TTC549 (cell line): ENCODE measurements at regions not wholly inside any gene's neighbourhood (a gene's known extent, or its start where the extent isn't known, plus 50 kb on each side); places are given as distances from the start of the nearest gene placed in this dataset.

Experiments
- FAIRE-seq: peaks from 2 replicates; lab custom pipeline; 2012; peaks lifted over from hg19 to GRCh38; lab: Jason Lieb, UNC

DNA sequence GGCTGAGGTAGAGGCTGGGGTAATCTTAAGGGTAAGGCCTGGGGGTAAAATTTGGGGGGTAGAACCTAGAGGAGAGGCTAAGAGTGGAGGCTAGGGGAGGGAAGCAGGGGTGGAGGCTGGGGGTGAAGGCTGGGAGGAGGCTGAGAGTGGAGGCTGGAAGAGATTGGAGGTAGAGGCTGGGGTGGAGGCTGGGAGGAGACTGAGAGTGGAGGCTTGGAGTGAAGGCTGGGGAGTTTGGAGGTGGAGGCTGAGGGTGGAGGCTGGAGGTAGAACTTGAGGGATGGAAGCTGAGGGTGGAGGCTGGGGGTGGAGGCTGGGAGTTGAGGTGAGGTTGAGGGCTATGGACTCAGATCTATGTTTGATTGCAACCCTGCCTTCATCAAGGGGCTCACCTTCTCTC lies 333.6 kb downstream of the C16orf95 start:
- no peak for FAIRE-seq

DNA sequence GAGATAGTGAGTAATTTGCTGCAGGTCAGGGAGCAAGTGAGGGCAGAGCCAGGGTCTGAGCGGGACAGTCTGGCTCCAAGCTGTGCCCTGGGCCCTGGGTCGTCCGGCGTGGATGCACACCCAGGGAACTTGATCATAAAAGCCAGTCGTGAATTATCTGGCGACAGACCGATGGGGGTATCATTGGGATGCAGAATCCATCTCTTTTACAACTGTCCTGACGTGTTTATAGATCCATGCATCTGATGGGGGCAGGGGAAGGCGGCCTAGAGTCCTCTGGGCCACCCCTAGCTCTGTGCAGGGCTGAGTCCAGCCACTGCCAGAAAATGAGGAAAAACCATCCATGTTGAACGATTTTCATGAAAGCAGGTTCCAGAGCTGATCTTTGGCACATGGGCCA lies 332.8 kb downstream of the C16orf95 start:
- no peak for FAIRE-seq

DNA sequence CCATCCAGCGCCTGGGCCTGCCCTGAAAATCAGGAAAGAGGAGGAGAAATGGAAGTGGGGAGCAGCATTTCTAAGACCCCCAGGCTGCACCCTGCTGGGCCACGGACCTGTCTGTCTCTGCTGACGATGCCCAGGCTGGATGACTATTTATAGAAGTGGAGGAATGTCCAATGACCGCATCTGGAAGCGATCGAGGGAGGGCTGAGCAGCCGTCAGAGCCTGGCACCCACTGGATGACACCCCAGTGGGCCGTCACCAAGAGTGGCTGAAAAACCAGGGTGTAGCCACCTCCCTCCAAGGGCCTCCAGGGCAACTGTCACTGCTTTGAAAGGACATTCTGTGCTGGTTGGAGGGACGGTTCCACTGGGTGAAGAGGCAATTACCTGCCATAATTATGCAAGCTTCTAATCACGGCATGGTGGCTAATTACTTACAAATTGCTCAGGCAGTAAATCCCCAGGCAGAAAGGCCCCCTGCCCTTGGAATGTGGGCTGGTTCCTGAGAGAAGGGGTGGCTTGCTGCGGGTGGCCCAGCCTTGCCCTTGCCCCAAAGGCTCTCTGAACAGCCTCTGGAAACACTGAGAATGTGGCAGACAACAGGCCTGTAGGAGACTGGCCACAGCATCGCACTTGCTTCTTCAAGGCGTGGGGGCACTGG lies 332.1 kb downstream of the C16orf95 start:
- FAIRE-seq: no peak

DNA sequence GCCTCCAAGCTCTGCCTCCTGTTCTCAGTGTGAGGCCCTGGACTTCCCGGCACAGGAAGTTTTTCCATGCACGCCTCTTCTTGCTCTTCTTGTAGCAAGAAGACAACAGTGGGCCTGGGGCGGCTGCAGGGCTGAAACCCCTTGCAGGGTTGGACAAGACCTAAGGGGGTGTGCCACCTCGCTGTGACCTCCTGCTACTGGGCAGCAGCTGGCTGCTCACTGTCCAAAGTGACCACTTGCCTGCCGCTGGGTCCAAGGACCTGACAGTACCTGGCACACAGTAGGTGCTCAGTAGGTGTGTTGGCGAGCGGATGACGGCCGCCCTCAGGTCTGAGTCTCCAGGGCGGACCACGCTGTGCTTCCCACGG lies 331.6 kb downstream of the C16orf95 start:
- no peak for FAIRE-seq

DNA sequence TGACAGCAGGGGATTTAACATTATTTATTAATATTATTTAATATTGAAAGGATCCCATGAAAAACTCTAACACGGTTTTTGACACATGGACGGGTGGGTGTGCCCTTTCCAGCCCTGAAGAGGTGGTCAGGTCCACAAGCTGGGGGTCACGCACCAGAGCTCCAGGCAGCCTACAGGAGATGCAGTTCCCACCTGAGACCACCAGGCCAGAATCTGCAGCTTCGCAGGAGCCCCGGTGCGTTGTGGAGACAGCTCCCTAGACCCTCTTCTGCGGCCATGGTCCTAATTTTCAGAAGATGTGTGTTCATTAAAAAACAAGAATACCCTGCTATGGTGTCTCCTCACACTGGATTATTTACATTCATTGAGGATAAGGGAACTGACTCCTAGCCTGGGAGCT lies 331.1 kb downstream of the C16orf95 start:
- no peak for FAIRE-seq

DNA sequence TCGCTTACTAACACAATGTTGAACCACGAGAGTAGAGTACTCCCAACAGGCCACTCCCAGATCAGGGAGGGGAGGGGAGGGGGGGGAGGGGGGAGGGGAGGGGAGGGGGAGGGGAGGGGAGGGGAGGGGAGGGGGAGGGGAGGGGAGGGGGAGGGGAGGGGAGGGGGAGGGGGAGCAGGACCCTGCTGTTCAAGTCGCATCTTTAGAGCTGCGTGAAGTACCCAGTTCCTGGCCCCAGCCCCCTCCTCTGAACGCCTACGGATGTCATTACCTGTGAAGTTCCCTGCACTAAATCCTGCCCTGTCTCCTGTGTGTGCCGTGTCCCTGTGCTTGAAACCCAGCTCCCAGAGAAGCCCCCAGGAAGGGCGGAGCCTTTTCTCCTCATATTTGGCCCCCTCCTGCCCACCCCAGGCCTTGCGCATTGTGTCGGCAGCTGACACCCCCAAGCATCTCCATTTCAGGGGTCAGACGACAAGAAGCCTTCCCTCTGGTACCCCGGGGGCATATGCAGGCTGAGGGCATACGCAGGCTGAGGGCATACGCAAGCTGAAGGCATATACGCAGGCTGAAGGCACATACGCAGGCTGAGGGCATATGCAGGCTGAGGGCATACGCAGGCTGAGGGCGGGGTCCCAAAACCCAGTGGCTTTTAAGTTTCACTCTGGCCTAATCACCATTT lies 330.2 kb downstream of the C16orf95 start:
- no peak for FAIRE-seq

DNA sequence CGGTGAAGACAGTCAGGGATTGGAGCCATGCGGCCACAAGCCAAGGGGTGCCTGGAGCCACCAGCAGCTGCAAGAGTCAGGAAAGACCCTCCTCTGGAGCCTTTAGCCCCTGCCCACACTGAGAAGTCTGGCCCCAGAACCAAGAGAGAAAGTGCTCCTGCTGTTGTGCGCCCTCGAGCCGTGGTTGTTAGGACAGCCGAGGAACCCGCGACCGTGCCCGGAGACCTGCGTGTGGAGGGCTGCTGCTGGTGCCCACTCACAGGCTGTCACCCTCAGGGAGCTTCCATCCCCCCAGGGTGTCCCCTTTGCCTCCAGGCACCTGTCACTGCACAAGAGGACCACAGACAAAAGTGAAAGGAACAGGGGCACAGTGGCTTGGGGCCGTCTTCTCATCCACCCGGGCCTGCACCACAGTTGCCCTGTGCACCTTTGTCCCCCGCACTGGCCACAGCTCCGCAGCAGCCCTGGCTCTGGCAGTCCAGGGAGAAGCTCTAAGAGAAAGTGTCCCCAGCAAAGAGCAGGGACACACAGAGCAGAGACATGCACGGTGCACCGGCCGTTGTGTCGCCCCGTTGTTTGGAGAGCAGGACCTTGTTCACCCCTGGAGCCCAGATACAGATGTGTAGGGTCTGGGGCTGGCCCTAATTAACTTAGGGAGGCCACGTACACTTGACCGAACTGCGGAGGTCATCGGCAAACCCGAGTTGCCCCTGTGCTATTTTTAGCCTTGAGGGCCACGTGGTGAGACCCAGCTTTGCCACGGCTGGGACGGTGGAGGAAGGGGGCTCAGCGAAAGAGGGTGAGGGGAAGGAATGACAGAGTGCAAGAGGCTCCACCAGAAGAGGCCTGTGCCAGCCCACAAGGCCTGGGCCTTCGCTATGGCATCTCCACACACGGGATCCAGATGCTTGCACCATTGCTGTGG lies 329.2 kb downstream of the C16orf95 start:
- FAIRE-seq: no peak

DNA sequence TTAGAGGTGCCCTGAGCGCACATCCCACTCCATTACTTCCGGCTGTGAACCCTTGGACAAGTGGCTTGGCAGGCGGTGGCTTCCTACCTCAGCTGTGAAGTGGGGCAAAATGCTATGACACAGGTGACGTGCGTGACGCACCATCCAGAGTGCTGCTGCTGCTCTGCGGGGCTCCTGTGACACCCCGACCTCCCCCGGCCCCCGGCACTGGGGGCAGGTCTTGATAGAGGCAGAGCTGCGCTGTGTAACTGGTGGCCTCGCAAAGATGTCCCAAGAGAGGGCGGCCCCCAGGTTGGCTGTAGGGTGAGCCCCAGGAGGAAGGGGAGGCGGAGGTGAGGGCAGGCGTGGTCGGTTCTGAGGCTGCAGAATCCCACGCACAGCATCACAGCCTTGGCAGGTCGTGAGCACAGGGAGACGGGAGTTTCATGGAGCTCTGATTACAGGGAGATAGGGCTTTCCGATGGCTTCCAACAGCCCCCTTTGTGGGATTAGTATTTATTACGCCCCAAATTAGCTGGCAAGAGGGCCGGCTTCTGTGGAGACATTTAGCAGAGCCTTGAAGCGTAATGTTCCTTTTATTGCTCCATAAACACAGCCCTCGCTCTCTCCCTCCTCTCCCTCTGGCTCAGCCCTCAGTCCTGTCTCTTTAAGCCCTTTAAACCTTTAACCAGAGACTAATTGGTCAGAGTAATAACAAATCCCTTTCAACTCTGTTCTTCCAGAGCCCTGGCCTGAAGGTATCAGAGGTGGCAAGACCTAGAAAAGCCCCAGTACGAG lies 328.1 kb downstream of the C16orf95 start:
- FAIRE-seq: no peak

DNA sequence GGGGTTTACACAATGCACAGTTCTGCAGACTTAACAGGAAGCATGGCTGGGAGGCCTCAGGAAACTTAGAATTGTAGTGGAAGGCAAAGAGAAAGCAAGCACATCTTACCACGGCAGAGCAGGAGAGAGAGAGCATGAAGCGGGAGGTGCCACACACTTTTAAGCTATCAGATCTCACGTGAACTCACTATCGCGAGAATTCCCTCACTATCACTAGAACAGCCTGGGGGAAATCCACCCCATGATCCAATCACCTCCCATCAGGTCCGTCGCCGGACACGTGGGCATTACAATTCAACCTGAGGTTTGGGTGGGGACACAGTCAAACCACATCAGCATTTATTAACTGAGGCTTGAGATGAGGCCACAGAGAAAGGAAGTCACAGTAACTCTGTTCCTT lies 326.7 kb downstream of the C16orf95 start:
- FAIRE-seq: no peak

DNA sequence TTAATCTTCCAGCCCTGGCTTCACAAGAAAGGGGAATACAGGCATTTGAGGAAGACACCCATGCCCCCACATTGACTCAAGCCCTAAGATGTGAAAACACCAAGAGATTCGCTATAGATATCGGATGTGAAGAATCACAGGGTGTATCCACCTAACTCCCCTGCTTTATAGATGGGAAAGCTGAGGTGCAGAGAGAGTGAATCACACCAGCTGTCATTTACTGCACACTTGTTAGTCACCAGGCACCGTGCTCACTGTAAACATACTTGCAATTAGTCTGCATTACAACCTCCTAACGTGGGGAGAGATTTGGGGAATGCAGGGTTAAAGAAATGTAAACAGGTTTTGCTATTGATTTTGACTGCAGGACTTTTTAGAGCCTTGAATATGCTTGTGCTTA lies 325.5 kb downstream of the C16orf95 start:
- no peak for FAIRE-seq

DNA sequence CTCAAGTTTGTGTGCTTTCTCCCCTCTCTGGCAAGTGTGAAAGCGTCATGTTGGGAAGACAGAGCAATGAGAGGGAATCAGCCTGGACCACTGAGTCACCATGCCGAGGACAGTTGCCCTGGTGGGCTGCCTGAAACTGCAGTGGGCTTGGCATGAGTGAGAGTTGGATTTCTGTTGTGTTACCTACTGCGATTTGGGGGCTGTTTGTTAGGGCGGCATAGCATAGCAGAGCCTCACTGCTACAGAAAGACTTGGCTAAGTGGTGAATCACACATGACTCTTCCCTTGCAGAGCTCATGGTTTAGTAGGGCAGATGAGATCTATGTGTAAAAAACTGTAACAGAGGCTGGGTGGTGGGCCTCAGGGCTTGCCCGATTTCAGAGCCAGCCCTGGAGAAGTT lies 324.6 kb downstream of the C16orf95 start:
- FAIRE-seq: no peak

DNA sequence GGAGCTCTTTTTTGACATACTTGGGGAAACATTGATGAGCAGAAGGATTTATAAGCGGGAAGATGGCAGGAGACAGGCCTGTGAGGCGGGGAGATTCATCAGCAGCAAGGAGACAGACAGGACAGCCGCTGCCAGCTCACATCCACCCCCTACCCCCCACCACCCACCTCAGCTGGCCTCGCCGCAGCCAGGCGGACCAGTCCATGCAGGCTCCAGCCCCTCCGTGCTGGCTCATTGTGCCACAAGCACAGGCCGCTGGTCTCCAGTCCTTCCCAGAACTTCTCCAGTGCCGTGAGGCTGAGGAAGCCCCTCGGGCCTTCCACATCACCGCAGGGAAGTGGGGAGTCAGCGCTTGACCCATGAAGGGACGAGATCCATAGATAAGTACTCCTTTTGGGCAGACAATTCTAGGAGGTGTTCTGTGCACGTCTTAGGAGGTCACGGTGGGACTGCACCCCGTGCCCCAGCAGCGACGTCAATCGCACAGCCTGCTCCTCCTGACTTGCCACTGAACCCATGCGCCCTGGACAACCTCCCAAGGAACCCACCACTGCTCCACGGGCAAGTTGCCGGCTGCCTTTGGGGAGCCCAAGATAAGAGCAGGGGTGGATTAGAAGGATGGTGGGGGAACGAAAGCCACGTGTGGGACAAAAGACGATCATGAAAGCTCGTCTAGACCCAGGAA lies 323.6 kb downstream of the C16orf95 start:
- no peak for FAIRE-seq

DNA sequence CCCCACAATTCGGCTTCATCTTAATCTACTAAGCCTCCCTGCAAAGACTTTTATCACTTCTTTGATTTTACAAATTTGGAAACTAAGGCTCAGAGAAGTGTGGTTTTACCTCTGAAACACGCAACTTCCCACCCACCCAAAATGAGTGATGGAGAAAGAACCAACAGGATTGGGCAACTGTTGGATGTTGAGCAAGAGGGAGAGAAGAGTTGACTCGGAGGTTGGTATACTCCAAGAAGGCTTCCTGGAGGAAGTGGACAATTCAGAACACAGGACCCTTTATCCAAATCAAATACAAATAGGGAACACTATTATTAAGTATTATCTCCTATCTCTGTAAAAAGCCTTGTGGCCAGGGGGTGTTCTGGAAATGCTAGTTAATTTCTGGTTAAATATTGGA lies 323.0 kb downstream of the C16orf95 start:
- FAIRE-seq: no peak

DNA sequence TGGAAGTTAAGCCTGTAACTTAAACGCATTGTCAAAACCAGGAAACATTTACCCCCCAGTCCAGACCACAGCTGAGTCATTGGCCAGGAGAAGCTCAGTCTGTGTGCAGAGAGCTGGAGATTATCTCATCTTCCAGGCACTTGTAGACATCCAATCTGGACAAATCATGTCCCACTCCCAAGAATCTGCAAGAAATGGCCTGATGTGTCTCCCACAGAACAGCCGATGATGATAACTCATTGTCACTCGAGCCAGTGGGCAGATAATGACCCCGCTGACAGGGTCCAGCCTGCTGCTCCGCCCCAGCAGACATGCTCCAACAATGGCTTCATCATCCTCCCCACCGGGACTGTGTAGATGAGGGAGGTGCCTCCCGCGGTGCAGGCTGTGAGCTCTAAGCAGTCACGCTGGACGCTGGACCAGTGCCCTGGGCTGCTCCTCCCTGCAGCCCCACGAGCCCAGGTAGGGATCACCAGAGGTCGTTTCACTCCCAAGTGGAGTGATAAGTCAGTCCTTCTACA lies 322.5 kb downstream of the C16orf95 start:
- no peak for FAIRE-seq

DNA sequence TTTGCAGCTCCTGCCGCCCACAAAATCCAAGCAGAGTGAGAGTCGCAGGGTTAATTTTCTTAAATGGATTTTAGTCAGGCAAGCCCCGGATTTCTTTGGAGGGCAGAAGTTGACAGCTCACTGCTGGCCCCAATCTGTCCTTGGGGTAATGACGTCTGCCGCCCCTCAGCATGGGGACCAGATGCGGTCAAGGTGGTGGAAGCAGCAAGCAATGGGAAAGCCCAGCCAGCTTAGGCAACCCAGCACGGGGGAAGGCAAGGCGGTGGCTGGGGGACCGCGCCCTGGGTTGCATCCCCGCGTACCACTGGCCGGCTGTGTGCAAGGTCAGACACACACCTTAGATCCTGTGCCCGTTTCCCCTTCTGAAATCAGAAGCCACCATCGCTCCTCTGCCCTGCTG lies 321.7 kb downstream of the C16orf95 start:
- no peak for FAIRE-seq

DNA sequence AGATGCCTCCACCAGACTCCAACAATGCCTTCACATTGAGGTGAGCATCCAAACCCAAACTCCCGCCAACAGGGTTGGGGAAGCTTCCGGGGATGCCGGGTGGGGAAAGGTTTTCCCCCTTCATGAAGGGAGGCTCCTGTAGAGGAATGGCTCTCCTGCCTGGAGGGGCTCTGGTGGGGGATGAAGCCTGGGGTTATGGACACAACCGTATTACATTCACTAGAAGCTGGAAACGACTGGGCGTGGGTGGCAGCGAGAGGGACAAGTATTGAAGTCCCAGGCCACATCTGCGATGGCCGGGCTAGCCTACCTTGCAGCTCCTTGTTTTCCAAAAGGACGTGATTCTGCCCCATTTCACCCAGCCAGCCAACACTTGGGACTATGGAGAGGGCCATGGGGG lies 321.1 kb downstream of the C16orf95 start:
- no peak for FAIRE-seq

DNA sequence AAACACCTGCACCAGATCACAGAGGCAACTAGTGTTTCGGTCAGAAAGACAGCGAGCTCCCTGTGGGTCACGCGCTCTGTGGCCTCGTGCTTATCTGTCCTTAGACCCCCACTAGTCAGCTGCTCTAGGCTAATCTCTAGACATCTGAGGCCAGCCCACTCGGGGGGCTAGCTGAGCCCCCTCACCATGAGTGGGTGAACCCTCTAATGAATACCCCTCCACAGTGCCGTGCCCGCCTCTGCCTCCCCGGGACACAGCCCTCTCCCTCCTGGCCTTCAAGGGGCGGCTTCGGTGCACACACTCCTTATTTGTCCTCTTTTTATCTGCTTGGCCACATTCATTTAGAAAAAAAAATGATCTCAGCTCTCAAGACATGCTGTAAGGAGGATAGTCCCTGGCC lies 320.1 kb downstream of the C16orf95 start:
- no peak for FAIRE-seq

DNA sequence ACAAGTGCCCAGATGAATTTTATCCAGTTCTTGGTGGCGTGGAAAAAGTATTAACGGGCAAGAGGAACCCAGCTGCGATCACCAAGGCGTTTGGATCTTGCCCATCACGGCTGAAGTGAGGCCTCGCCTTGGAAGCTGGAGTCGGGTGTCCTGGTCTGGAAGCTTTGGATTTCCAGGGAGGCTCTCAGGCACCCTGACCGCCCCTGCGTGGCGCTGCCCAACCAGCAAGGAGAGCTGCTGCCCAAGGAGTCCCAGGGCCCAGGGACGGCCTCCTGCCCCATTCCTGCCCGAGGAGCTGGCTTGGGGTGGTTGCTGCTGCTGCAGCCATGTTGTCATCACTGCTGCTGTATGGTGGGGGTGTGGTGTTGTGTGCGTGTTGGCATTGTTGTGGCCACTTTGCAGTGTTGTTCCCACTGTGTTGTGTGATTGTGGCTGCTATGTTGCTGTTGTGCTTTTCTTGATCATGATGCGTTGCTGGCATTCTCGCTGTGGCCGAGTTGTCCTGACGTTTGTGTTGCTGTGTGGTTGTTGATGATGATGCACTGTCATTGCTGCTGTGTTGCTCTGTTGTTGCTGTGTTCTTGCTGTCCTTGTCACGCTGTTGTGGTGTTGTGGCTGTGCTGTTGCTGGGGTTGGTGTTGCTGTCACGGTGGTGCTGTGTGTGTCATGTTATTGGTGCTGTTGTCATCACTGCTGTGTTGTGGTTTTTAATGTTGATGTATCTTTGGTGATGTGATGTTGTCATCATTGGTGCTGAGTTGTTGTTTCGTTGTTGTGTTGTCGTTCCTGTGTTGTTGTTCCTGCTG lies 318.8 kb downstream of the C16orf95 start:
- FAIRE-seq: no peak

DNA sequence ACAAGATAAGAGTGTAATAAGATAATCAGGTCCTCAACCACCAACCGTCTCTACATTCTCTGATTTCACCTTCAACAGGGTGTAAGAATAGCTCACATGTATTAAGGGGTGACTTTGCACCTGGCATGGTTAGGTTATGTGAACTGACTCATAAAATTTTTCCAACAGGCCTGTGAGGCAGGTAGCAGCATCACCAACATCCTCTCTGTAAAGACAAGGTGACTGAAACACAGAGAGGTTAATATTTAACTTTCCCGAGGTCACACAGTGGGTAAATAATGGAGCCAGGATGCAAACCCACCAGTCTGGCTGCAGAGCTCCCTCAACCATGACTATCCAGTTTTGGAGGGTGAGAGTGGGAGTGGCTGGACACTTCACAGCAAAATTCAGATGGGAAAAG lies 317.2 kb downstream of the C16orf95 start:
- FAIRE-seq: no peak

DNA sequence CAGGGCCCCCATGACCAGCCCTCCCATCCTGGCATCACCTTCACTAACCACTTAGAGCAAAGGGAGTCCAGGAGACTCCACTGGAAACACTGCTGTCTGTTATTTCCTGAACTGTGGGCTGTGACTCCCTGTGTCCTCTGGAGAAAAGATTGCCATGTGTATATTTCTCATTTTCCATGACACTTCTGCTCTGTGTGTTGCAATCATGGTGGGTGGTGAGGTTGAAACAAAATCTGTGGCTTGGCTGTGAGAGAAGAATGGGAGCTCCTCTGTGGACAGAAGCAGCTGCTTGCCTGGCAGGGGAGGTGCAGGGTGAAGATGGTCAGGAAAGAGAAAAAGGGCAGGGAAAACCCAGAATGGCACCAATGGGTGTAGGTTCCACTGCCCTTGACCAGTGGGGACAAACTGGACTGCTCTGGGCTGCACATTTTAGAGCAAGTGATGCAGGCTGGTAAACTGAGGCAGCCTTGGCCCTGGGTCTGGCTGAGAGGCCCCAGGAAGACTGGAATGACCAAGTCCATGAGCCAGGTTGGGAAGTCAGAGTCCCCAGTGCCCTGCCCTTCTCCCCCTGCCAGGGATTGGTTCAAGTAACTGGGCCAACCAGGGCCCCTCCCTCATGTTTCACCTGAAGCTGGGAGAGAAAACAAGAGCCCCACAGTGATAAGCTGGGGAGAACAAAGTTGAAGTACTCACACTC lies 314.3 kb downstream of the C16orf95 start:
- no peak for FAIRE-seq
